A549 (cell line): ENCODE measurements at regions not wholly inside any gene's neighbourhood (a gene's known extent, or its start where the extent isn't known, plus 50 kb on each side); places are given as distances from the start of the nearest gene placed in this dataset.
"Not testable (repeated sequence)": the region's sequence is repeated elsewhere in the genome, so short reads cannot be mapped to it uniquely, and the experiment has no call there.

Source experiments
- CEBPB ChIP-seq, 2 experiments: fragments of >200 bp in 1 of 2; sonication (Bioruptor Twin) in 1 of 2; formaldehyde crosslinking in 1 of 2; IDR thresholded peaks; 2 replicates each; pipeline ENCODE4 v1.6.1; 2012 to 2016
- CTCF ChIP-seq: fragments of >200 bp; sonication (Bioruptor Twin); formaldehyde crosslinking; IDR thresholded peaks from 3 replicates; pipeline ENCODE4 v1.5.1; 2016
- EP300 ChIP-seq, 2 experiments: fragments of >200 bp; sonication (Bioruptor Twin); formaldehyde crosslinking; IDR thresholded peaks; 2 replicates in 1 of 2; 3 replicates in 1 of 2; pipeline ENCODE4 v1.6.1; 2016 to 2017
- MAZ ChIP-seq: fragments of 150-350 bp; IDR thresholded peaks from 2 replicates; pipeline ENCODE4 v1.6.1; 2014; ENCODE audit warnings: antibody characterized with exemption, low read depth, low read length, borderline replicate concordance
- MYC ChIP-seq: IDR thresholded peaks from 2 replicates; pipeline ENCODE4 v1.6.1; 2012; ENCODE audit warnings: mild to moderate bottlenecking, inconsistent platforms, low read length, improper control_type of control experiment, borderline replicate concordance
- NPAS2 ChIP-seq: fragments of 250-450 bp; sonication (Bioruptor Pico); IDR thresholded peaks from 2 replicates; pipeline ENCODE4 v1.8.0; 2022; ENCODE audit warnings: mild to moderate bottlenecking, moderate library complexity, borderline replicate concordance
- PHF8 ChIP-seq: fragments of 200-600 bp; sonication (generic); IDR thresholded peaks from 2 replicates; pipeline ENCODE4 v1.6.1; 2016; ENCODE audit warnings: low read depth, mild to moderate bottlenecking, antibody characterized with exemption, moderate library complexity, borderline replicate concordance
- RAD21 ChIP-seq, 2 experiments: fragments of >200 bp in 1 of 2; sonication (Bioruptor Twin) in 1 of 2; formaldehyde crosslinking in 1 of 2; IDR thresholded peaks in 1 of 2; conservative IDR thresholded peaks in 1 of 2; 2 replicates in 1 of 2; 3 replicates in 1 of 2; pipeline ENCODE4 v1.6.1; 2012 to 2018; ENCODE audit warnings: inconsistent platforms in 1 of 2
- TF ChIP-seq, protein P1 (sequence below): fragments of 150-350 bp; IDR thresholded peaks from 2 replicates; pipeline ENCODE4 v1.6.1; 2014; ENCODE audit warnings: low read depth, mild to moderate bottlenecking, low read length

DNA sequence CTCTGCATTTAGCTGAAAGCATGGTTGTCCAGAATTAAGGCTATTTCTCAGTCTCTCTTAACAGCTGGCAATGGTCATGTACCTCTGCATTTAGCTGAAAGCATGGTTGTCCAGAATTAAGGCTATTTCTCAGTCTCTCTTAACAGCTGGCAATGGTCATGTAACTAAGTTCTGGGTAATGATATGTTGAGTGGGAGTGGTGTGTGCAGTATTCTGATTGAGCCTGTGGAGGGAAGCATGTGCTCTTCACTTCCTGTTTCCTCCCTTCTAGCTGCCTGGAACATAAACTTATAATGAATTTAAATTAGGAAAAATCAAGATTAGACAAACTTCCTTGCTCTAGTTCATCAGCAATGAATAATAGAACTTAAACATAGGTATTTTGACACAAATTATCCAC, 168.5 kb downstream of the MBL2 start:
- not testable (repeated sequence) for TF ChIP-seq CEBPB (IDR thresholded peaks at IDR 0.05); CTCF; RAD21 (conservative IDR thresholded peaks at IDR 0.05 in 1 of 2, IDR thresholded peaks at IDR 0.05 in 1 of 2); PHF8; MYC; EP300 (IDR thresholded peaks at IDR 0.05); NPAS2 (CRISPR knock-in tag); MAZ
- TF ChIP-seq, protein P1, sequence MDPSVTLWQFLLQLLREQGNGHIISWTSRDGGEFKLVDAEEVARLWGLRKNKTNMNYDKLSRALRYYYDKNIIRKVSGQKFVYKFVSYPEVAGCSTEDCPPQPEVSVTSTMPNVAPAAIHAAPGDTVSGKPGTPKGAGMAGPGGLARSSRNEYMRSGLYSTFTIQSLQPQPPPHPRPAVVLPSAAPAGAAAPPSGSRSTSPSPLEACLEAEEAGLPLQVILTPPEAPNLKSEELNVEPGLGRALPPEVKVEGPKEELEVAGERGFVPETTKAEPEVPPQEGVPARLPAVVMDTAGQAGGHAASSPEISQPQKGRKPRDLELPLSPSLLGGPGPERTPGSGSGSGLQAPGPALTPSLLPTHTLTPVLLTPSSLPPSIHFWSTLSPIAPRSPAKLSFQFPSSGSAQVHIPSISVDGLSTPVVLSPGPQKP: not testable (repeated sequence)
